ENCODE measurements at regions not wholly inside any gene's neighbourhood (a gene's known extent, or its start where the extent isn't known, plus 50 kb on each side); places are given as distances from the start of the nearest gene placed in this dataset.

DNA sequence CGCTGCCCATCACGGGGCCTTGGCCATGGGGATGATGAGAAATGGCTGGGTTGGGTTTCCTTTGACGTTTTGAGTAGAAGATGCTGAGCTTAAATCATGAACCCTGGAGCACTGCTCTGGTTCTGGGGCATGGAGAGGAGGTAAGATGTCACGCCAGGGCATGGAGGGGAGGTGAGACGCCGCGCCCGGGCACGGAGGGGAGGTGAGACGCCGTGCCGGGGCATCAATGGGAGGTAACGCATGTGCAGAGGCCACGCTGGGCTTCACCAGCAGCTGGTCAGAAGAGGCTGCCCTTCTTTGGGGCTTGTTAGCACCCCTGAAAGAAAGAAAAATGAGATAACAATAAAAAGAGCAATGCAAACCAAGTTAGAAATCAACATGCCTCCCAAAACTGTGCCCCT, 322.5 kb upstream of the IRX4 start:
- H3K4me3 ChIP-seq (ENCODE audit: low read length): no peak overlapping the region
- no peak for TF ChIP-seq ZNF274 (IDR thresholded peaks at IDR 0.05; ENCODE audit: low read depth, low read length)

DNA sequence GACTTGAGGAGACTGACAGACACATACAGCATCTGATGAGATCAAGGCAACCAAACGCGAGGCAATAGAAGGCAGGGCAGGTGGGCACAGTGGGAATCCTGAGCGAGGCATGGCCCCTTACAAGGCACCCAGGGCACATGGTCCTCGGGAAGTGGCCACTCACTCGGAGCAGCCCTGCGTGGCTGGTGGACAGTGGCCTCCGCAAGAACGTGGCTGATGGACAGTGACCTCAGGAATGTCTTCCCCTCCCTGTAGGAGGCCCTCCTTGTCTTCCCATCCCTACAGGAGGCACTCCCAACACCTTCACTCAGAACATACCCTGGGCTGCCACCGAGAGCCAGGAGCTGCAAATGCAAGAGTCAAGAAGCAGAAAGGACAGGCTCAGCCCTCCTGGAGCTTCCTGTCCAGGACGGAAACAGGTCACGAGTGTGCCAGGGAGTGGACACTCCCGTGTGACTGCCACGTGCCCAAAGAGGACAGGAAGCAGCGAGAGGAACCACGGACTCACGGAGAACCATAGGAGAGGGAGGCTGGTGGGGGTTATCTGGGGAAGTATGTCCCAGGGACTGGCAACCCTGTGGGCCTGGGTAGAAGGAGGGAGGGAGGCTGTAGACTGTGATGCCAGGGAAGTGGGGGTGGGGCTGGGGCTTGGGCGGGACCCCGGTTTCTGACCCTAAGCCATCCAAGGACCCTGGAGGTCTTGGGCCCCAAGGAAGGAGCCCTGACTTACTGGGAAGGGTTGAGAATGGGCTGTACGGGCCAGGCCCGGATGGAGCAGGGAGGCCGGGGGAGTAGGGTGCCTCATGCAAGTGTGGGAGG, 321.9 kb upstream of the IRX4 start:
- no peak overlapping the region for H3K4me3 ChIP-seq (ENCODE audit: low read length)
- no peak for TF ChIP-seq ZNF274 (IDR thresholded peaks at IDR 0.05; ENCODE audit: low read depth, low read length)

DNA sequence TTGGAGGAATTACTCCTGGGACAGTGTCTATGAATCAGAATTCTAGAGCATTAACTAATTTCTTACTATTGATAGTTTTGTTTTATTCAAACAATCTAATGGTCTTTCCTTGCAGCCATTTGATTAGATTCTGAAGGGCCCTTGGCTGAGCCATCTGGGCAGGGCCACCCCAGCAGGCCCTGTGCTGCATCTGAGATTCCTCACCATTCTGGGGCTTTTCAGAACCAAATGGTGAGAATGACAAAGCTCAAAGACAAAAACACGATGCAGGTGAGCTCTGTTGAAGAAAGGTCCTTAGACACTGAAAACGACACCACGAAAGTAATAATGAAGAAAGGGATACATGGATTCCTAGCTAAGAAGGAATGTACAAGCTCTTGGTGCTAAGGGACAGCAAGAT, 321.0 kb upstream of the IRX4 start:
- TF ChIP-seq ZNF274 (IDR thresholded peaks at IDR 0.05; ENCODE audit: low read depth, low read length): no peak
- H3K4me3 ChIP-seq (ENCODE audit: low read length): no peak overlapping the region

DNA sequence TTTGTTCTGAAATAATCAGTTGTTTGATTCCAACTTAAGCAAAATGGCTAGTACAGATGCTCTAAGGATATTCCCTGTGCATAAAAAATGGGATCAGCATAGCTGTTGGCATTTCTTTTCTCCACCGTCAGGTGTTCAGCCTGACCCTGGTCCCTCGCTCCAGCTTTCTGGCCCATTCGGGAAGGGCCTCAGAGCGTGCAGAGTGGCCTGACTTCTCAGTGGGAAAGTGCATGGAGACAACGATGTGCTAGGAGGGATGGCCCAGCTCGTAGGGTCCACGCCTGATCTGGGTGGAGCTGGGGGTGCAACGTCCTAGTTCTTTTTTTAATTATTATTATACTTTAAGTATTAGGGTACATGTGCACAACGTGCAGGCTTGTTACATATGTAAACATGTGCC, 319.1 kb upstream of the IRX4 start:
- no peak for TF ChIP-seq ZNF274 (IDR thresholded peaks at IDR 0.05; ENCODE audit: low read depth, low read length)
- H3K4me3 ChIP-seq (ENCODE audit: low read length): no peak overlapping the region

DNA sequence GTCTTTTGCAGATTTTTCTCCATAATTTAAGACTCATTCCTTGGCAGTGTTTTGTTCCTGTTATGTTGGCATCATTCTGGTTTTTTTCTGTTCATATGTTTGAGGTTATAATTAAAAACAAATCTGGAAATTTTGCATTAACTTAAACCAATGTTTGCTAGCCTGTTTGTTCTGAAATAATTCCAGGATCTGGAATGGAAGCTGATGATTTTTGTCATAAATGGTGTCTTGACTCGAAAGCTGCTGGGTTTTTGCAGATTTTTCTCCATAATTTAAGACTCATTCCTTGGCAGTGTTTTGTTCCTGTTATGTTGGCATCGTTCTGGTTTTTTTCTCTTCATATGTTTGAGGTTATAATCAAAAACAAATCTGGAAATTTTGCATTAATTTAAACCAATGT, 318.7 kb upstream of the IRX4 start:
- no peak for TF ChIP-seq ZNF274 (IDR thresholded peaks at IDR 0.05; ENCODE audit: low read depth, low read length)
- no peak overlapping the region for H3K4me3 ChIP-seq (ENCODE audit: low read length)

DNA sequence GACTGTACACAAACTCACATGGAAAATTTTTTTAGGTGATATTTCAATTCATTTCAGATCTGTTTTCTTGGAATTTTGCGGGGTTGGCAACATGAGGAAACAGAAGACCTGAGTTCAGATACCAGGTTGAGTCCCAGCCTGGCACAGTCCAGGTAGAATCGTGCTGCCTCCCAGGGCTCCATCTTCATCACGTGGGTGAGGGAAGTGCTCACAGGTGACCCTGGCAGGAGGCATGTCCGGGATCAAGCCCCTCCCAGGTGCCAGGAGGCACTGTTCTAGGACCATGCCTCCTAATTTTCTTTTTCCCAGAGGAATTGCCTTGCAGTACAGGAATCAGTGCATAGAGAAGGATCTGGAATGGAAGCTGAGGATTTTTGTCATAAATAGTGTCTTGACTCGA, 318.3 kb upstream of the IRX4 start:
- TF ChIP-seq ZNF274 (IDR thresholded peaks at IDR 0.05; ENCODE audit: low read depth, low read length): no peak
- no peak overlapping the region for H3K4me3 ChIP-seq (ENCODE audit: low read length)

DNA sequence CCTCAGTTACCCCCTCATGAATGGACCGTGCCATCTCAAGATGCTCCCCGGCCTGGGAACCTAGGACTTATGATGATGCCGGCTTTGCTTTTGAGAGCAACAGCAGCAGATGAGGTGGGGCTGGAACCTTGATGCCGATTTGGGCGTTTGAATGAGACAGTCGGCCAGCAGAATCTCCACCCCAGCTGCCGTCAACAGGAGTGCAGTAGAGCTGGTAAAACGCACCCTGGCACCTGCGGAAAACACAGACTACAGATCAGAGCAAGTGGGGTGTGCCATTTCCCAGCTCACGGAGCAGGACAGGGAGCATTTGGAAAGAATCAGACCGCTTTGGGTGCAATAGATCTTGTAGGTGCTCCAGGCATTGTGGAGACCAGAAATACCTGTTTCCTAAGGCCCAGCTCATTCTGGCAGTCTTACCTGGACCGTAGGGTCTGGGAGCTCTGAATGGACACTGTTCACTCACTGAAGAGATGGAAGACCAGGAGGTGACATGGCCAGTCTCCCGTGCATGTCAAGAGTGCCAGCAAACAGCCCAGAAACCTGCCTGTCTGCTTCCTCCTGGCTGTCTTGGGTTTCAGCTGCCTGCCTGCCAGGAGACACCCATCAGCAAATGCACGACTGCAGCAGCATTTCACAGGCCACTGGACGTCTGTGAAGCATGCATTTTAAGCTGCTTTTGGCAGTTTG, 317.7 kb upstream of the IRX4 start:
- no peak overlapping the region for H3K4me3 ChIP-seq (ENCODE audit: low read length)

DNA sequence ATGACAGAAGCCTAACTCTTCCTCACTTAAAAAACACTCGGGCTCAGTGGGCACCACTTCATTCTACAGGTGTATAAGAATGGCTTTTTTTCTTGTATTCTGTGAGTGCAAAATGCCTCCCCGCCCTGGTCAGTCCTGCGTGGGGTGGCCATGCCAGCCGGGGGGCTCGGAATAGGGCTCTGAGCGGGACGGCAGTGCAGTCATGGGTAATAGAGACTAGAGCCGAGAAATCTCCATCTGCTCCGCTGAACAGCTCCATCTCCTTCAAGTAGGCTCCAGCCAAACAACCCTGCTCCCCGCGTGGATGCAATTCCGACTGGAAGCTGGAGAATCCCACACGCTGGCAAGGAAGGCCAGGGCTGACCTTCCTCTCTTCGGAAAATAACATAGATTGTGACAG, 317.0 kb upstream of the IRX4 start:
- no peak overlapping the region for H3K4me3 ChIP-seq (ENCODE audit: low read length)

More for the DNA sequence above, 317.7 kb upstream of the IRX4 start:
- no peak for TF ChIP-seq ZNF274 (IDR thresholded peaks at IDR 0.05; ENCODE audit: low read depth, low read length)

DNA sequence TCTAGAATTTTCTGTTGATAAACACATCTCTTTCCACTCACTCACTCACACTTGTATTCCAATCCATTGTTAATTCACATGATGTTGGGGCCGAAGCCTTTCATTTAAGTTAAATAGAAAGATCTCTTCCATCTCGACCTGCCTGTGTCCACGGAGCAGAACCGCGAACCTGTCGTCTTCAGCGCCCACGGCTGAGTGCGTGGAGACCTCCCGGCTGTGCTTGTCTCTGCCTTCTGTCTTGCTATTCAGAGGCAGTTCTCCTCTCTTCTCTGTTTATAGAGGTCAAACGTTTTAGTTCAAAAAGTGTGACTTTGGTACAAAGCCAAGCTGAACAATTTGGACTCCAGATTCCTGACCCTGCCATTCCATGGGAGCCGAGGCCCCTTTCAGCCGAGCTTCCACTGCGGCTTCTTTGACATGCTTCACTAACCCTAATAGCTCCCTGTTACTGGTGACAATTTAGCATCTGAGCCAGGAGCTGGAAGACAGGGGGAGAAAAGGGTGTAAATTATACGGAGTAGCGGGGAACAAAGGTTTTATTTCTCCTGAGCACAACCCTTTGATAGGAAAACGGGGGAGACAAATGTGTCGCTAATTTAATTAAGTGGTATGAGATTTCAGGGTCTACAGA, 314.4 kb upstream of the IRX4 start:
- H3K4me3 ChIP-seq (ENCODE audit: low read length): no peak overlapping the region
- TF ChIP-seq ZNF274 (IDR thresholded peaks at IDR 0.05; ENCODE audit: low read depth, low read length): no peak

More for the DNA sequence above, 317.0 kb upstream of the IRX4 start:
- TF ChIP-seq ZNF274 (IDR thresholded peaks at IDR 0.05; ENCODE audit: low read depth, low read length): no peak

DNA sequence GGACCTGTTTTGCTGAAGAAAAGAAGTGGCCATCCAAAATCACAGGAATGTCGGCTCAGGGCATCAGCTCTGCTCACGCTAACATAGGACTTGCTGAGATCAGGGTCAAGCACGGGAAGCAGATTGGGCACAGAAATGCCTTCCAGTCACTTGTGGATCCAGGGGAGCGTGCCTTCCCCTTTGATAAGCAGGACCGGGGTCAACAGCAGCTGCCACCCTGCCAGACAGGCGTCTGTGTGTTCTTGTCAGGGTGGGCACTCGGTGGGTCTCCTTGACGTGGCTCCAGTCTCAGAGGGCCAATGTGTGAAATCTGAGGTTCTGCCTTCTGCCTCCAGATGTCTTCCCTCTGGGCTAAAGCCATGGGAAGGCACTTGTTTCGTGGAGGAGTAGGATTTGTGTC, 313.7 kb upstream of the IRX4 start:
- TF ChIP-seq ZNF274 (IDR thresholded peaks at IDR 0.05; ENCODE audit: low read depth, low read length): no peak
- H3K4me3 ChIP-seq (ENCODE audit: low read length): no peak overlapping the region

DNA sequence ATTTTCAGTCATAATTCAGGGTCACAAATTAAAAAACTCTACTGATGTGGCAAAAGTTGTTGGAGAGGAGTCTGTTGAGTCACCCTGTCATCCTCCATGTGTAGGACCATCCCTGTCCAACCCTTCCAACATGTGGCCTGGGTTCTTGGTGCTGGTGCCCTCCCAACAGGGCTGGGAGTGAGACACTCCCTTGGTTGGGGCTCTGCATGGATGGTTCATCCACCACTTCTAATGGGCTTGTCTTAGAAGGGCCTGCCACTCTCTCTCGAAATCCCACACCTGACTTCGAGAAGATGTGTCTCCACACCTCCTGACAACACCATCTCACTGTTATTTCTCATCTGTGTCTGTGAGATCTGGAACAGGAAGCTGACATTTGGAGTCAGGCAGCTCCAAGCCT, 312.2 kb upstream of the IRX4 start:
- H3K4me3 ChIP-seq (ENCODE audit: low read length): no peak overlapping the region
- TF ChIP-seq ZNF274 (IDR thresholded peaks at IDR 0.05; ENCODE audit: low read depth, low read length): no peak

DNA sequence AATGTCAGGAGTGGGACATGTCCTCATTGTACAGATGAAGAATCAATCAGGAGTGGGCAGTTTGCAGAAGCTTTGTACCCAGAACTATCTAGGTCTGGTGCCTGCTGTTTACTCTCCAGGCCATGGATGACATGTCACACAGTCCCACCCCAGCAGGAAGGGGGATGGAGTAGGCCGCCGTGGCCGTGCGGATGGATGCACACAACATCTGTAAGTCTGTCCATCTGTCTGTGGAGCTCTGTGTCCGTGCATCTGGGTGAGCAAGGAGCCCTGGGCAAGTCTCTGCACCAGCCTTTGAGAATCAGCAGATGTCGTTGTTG, 311.5 kb upstream of the IRX4 start:
- no peak overlapping the region for H3K4me3 ChIP-seq (ENCODE audit: low read length)
- no peak for TF ChIP-seq ZNF274 (IDR thresholded peaks at IDR 0.05; ENCODE audit: low read depth, low read length)

DNA sequence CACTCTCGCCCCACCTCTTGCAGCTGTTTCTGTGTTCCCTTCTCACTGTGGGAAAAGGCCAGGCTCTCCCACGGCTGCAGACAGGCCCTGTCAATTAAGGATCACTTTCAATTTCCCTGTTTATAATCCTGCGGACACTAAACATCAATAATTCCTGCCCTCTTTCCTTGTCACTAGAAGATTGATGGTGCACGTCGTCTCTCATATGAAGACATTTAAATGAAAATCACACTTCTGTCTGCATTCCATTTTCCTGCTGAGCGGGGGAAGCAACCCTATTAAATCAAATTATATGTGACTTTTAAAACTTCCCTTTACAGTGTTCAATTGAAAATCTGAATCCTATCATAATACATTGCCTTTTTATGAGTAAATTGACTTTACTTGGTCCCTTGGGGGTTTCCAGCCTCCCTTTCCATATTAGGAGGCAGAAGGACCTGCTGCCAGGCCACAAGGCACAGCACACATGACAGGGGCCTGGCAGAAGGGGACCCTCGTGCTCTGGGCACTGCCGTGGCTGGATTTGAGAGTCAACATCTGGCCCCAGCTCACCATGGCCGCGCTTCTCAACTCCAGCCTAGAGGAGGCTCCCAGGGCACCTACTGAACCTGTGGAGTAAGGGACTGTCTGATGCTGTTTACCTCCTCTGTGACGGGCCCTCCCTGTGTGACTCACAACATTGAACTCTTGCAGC, 311.0 kb upstream of the IRX4 start:
- H3K4me3 ChIP-seq (ENCODE audit: low read length): no peak overlapping the region
- TF ChIP-seq ZNF274 (IDR thresholded peaks at IDR 0.05; ENCODE audit: low read depth, low read length): no peak

DNA sequence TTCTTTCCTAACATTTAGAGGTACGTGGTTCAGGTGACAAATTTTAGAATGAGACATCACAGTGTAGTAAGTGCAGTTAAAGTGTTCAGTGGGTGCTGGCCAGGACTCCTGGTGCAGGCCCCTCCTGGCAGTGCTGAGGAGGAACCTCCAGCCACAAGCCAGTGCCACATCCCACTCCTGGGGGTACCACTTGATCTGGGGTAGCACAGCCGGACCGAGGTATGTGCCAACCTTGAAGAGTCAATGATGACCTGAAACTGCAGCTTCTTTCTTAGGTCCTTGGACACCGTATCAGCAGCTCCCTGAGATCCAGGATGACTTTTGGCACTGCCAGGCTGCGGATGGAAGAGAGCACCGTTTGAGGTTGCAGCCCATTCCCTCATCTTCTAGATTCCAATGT, 310.4 kb upstream of the IRX4 start:
- no peak overlapping the region for H3K4me3 ChIP-seq (ENCODE audit: low read length)
- TF ChIP-seq ZNF274 (IDR thresholded peaks at IDR 0.05; ENCODE audit: low read depth, low read length): no peak

Measured in GM08714 (cell line).